Effector memory CD8-positive, alpha-beta T cell (primary cell): ENCODE measurements at regions not wholly inside any gene's neighbourhood (a gene's known extent, or its start where the extent isn't known, plus 50 kb on each side); places are given as distances from the start of the nearest gene placed in this dataset.

Experiments
- ATAC-seq: fragments of 150-1000 bp; cut with Tn5 transposase; replicated peaks from 2 replicates; pipeline ENCODE4 v1.10.0; 2021; ENCODE audit warnings: mild to moderate bottlenecking, moderate library complexity
- DNase-seq, 3 experiments: peaks; one replicate each; pipeline ENCODE4 v3.0.0; 2021
- H3K27ac Mint-ChIP-seq, 2 donors: one replicate each; pipeline ENCODE4 v1.8.0; 2022; ENCODE audit warnings: mild to moderate bottlenecking in 2 of 2, mixed read lengths in 2 of 2, moderate library complexity in 2 of 2
- H3K27me3 Mint-ChIP-seq, 2 donors: one replicate each; pipeline ENCODE4 v1.8.0; 2022; ENCODE audit warnings: mixed read lengths in 2 of 2
- H3K36me3 Mint-ChIP-seq: one replicate; pipeline ENCODE4 v1.8.0; 2022; ENCODE audit warnings: mild to moderate bottlenecking, moderate library complexity, mixed read lengths; ENCODE audit not compliant: insufficient read depth
- H3K4me1 Mint-ChIP-seq, 2 donors: one replicate each; pipeline ENCODE4 v1.8.0; 2022; ENCODE audit warnings: low read depth in 2 of 2, mixed read lengths in 2 of 2
- H3K4me3 Mint-ChIP-seq, 2 donors: one replicate each; pipeline ENCODE4 v1.8.0; 2022; ENCODE audit warnings: mild to moderate bottlenecking in 2 of 2, mixed read lengths in 2 of 2, moderate library complexity in 2 of 2
- H3K9me3 Mint-ChIP-seq, 2 donors: one replicate each; pipeline ENCODE4 v1.8.0; 2022; ENCODE audit warnings: mixed read lengths in 2 of 2

GRCh38 chr2:134107402-134107801, 146.5 kb upstream of the MGAT5 start:
- H3K36me3 Mint-ChIP-seq, result no peaks in the 10 kb centered on the region
- H3K4me1 Mint-ChIP-seq, result peaks cover 7 to 14% of the 10 kb centered on the region in 2 donors
- DNase-seq, result no peak
- no peak for ATAC-seq
- no peaks in the 10 kb centered on the region for H3K9me3 Mint-ChIP-seq
- H3K4me3 Mint-ChIP-seq, result no peak overlapping the region
- H3K27ac Mint-ChIP-seq, result no peak overlapping the region
- H3K27me3 Mint-ChIP-seq, result peaks cover 6 to 14% of the 10 kb centered on the region in 2 donors

GRCh38 chr2:134108113-134108512, 145.8 kb upstream of the MGAT5 start:
- Mint-ChIP-seq H3K9me3 (no peaks in the 10 kb centered on the region), H3K4me1 (peaks cover 7 to 14% of the 10 kb centered on the region in 2 donors), H3K36me3 (no peaks in the 10 kb centered on the region), H3K27ac (no peak overlapping the region), H3K27me3 (peaks cover 6 to 14% of the 10 kb centered on the region in 2 donors), H3K4me3 (no peak overlapping the region)
- no peak for ATAC-seq
- DNase-seq, result no peak

- H3K9me3 Mint-ChIP-seq, result no peaks in the 10 kb centered on the region
- ATAC-seq, result no peak
These were observed 144.6 kb upstream of the MGAT5 start for GRCh38 chr2:134109246-134109645.

GRCh38 chr2:134109725-134110124, 144.1 kb upstream of the MGAT5 start:
- H3K27me3 Mint-ChIP-seq, result peaks cover 6 to 14% of the 10 kb centered on the region in 2 donors
- H3K4me1 Mint-ChIP-seq, result peaks cover 2 to 6% of the 10 kb centered on the region in 2 donors
- no peak overlapping the region for H3K27ac Mint-ChIP-seq
- H3K4me3 Mint-ChIP-seq, result no peak overlapping the region
- H3K9me3 Mint-ChIP-seq, result no peaks in the 10 kb centered on the region
- ATAC-seq (no peak), DNase-seq (no peak)
- H3K36me3 Mint-ChIP-seq, result no peaks in the 10 kb centered on the region

More at GRCh38 chr2:134109246-134109645, 144.6 kb upstream of the MGAT5 start:
- H3K4me1 Mint-ChIP-seq, result peaks cover 6 to 11% of the 10 kb centered on the region in 2 donors
- no peak overlapping the region for H3K27ac Mint-ChIP-seq
- peaks cover 6 to 14% of the 10 kb centered on the region in 2 donors for H3K27me3 Mint-ChIP-seq
- no peak for DNase-seq
- H3K36me3 Mint-ChIP-seq, result no peaks in the 10 kb centered on the region
- H3K4me3 Mint-ChIP-seq, result no peak overlapping the region

GRCh38 chr2:134110532-134110931, 143.3 kb upstream of the MGAT5 start:
- no peaks in the 10 kb centered on the region for H3K9me3 Mint-ChIP-seq
- H3K4me1 Mint-ChIP-seq, result no peaks in the 10 kb centered on the region
- H3K4me3 Mint-ChIP-seq, result no peak overlapping the region
- no peak overlapping the region for H3K27ac Mint-ChIP-seq
- H3K27me3 Mint-ChIP-seq, result peaks cover 6 to 14% of the 10 kb centered on the region in 2 donors
- no peak for DNase-seq
- no peak for ATAC-seq
- H3K36me3 Mint-ChIP-seq, result no peaks in the 10 kb centered on the region

GRCh38 chr2:134117676-134118075, 136.2 kb upstream of the MGAT5 start:
- ATAC-seq, result no peak
- DNase-seq, result no peak
- H3K4me1 Mint-ChIP-seq, result peaks cover 26 to 27% of the 10 kb centered on the region in 2 donors
- H3K36me3 Mint-ChIP-seq, result peaks cover 12% of the 10 kb centered on the region
- H3K9me3 Mint-ChIP-seq, result no peaks in the 10 kb centered on the region
- no peak overlapping the region for H3K27ac Mint-ChIP-seq
- H3K27me3 Mint-ChIP-seq, result peaks cover 0 to 5% of the 10 kb centered on the region in 2 donors
- no peak overlapping the region for H3K4me3 Mint-ChIP-seq

- peaks cover 13% of the 10 kb centered on the region for H3K36me3 Mint-ChIP-seq
- peak overlapping the region; percentile 85 to 95 for H3K4me3 Mint-ChIP-seq
- DNase-seq (peak; percentile 79 to 85 (median 83)), ATAC-seq (peak; percentile 40)
- peak overlapping the region in 1 of 2 donors; percentile 21 for H3K27ac Mint-ChIP-seq
- H3K9me3 Mint-ChIP-seq, result no peaks in the 10 kb centered on the region
- peaks cover 0 to 5% of the 10 kb centered on the region in 2 donors for H3K27me3 Mint-ChIP-seq
- peaks cover 33 to 34% of the 10 kb centered on the region in 2 donors for H3K4me1 Mint-ChIP-seq
These were observed 135.4 kb upstream of the MGAT5 start for GRCh38 chr2:134118279-134119116.

- peak overlapping the region; percentile 85 to 95 for H3K4me3 Mint-ChIP-seq
- no peak for ATAC-seq
These were observed 134.7 kb upstream of the MGAT5 start for GRCh38 chr2:134119117-134119712.

GRCh38 chr2:134119713-134120405, 134.0 kb upstream of the MGAT5 start:
- Mint-ChIP-seq H3K27me3 (peaks cover 0 to 5% of the 10 kb centered on the region in 2 donors), H3K4me1 (peaks cover 40 to 45% of the 10 kb centered on the region in 2 donors), H3K9me3 (no peaks in the 10 kb centered on the region), H3K27ac (peak overlapping the region; percentile 93 to 95), H3K36me3 (peaks cover 13% of the 10 kb centered on the region), H3K4me3 (peak overlapping the region; percentile 85 to 95)
- DNase-seq (peak; percentile 69 to 78 (median 70)), ATAC-seq (peak; percentile 62)

More at GRCh38 chr2:134119117-134119712, 134.7 kb upstream of the MGAT5 start:
- no peaks in the 10 kb centered on the region for H3K9me3 Mint-ChIP-seq
- DNase-seq, result no peak
- H3K27ac Mint-ChIP-seq, result peak overlapping the region; percentile 93 to 95
- H3K27me3 Mint-ChIP-seq, result peaks cover 0 to 5% of the 10 kb centered on the region in 2 donors
- H3K4me1 Mint-ChIP-seq, result peaks cover 38 to 39% of the 10 kb centered on the region in 2 donors
- peaks cover 13% of the 10 kb centered on the region for H3K36me3 Mint-ChIP-seq

- H3K9me3 Mint-ChIP-seq, result no peaks in the 10 kb centered on the region
- ATAC-seq, result no peak
- no peak for DNase-seq
- H3K27ac Mint-ChIP-seq, result peak overlapping the region in 1 of 2 donors; percentile 93
- H3K27me3 Mint-ChIP-seq, result peaks cover 0 to 5% of the 10 kb centered on the region in 2 donors
- H3K4me1 Mint-ChIP-seq, result peaks cover 42 to 48% of the 10 kb centered on the region in 2 donors
- H3K4me3 Mint-ChIP-seq, result peak overlapping the region; percentile 85 to 95
- peaks cover 13% of the 10 kb centered on the region for H3K36me3 Mint-ChIP-seq
These were observed 133.5 kb upstream of the MGAT5 start for GRCh38 chr2:134120406-134120732.

- ATAC-seq (peak; percentile 65), DNase-seq (peak; percentile 40 to 50 (median 44))
- Mint-ChIP-seq H3K4me3 (peak overlapping the region; percentile 85 to 95), H3K4me1 (peaks cover 44 to 52% of the 10 kb centered on the region in 2 donors), H3K27ac (peak overlapping the region; percentile 81 to 85), H3K36me3 (peaks cover 13% of the 10 kb centered on the region), H3K9me3 (no peaks in the 10 kb centered on the region), H3K27me3 (peaks cover 0 to 5% of the 10 kb centered on the region in 2 donors)
These were observed 132.9 kb upstream of the MGAT5 start for GRCh38 chr2:134120733-134121630.

- H3K4me3 Mint-ChIP-seq, result peak overlapping the region; percentile 85 to 95
- ATAC-seq (no peak), DNase-seq (no peak)
- H3K27ac Mint-ChIP-seq, result peak overlapping the region; percentile 57 to 85
- H3K9me3 Mint-ChIP-seq, result no peaks in the 10 kb centered on the region
- peaks cover 13% of the 10 kb centered on the region for H3K36me3 Mint-ChIP-seq
- H3K4me1 Mint-ChIP-seq, result peaks cover 58 to 68% of the 10 kb centered on the region in 2 donors
- no peaks in the 10 kb centered on the region for H3K27me3 Mint-ChIP-seq
These were observed 131.3 kb upstream of the MGAT5 start for GRCh38 chr2:134122610-134123009.
